IPS-18a (cell line): ENCODE measurements at regions not wholly inside any gene's neighbourhood (a gene's known extent, or its start where the extent isn't known, plus 50 kb on each side); places are given as distances from the start of the nearest gene placed in this dataset.
"Not testable (repeated sequence)": the region's sequence is repeated elsewhere in the genome, so short reads cannot be mapped to it uniquely, and the experiment has no call there.

Experiments
- H3K27ac ChIP-seq: one replicate; pipeline ENCODE4 v1.5.1; 2013; ENCODE audit warnings: low read length
- H3K27me3 ChIP-seq: one replicate; pipeline ENCODE4 v1.6.1; 2013; ENCODE audit warnings: mild to moderate bottlenecking, low read length; ENCODE audit not compliant: control insufficient read depth, insufficient read depth
- H3K36me3 ChIP-seq: one replicate; pipeline ENCODE4 v1.6.1; 2013; ENCODE audit warnings: low read depth, low read length; ENCODE audit not compliant: control insufficient read depth
- H3K4me1 ChIP-seq: one replicate; pipeline ENCODE4 v1.6.1; 2013; ENCODE audit warnings: low read depth, low read length; ENCODE audit not compliant: control insufficient read depth
- H3K4me3 ChIP-seq: one replicate; pipeline ENCODE4 v1.5.1; 2013; ENCODE audit warnings: low read length
- H3K9ac ChIP-seq: one replicate; pipeline ENCODE4 v1.6.1; 2013; ENCODE audit warnings: mild to moderate bottlenecking, low read length, moderate library complexity
- H3K9me3 ChIP-seq: one replicate; pipeline ENCODE4 v1.6.1; 2013; ENCODE audit warnings: low read depth, low read length; ENCODE audit not compliant: control insufficient read depth

DNA sequence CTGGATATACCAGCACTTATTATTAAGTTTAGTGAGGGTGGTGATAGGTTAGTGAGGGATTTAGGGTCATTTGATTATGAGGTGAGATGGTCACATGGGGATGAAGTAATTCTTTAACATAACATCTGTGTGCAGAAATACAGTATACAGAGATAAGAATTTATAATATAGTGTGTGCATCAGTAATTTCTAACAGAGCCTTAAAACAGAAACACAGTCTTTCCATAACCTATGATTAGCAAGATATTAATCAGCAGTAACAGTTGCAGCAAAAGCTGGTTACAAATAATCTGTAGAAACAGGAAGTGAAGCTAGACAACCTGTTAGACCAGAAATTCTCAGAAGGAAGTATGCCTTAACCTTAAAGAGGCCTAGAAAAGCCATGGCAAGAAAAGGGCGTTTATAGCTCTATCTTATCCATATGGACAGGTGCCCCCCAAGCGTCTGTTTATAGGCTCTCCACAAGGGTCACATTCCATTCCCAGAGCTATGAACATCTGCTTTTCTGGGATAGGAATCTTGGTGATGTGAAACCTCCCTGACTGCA lies 112.5 kb upstream of the WSB1 start:
- not testable (repeated sequence) for H3K27me3 ChIP-seq, H3K4me3 ChIP-seq, H3K27ac ChIP-seq, H3K36me3 ChIP-seq, H3K9ac ChIP-seq, H3K4me1 ChIP-seq
- H3K9me3 ChIP-seq = peaks cover 50% of the 10 kb centered on the region

DNA sequence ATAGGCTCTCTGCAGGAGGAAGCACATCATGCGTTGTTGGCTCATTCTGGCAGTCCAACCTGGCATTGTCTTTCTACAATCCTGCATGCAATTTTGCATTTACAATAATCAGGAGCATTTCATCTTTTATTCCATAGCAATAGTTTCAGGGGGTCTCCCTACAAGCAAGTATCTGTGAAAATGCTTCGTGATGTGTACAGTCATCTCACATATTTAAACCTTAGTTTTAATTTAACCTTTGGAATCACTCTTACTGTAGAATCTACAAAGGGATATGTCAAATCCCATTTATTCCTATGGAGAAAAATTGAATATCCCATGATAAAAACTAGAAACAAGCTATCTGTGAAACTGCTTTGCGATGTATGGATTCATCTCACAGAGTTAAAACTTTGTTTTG lies 112.0 kb upstream of the WSB1 start:
- Histone ChIP-seq H3K27ac (no peak overlapping the region), H3K9ac (no peak overlapping the region), H3K4me3 (no peak overlapping the region), H3K36me3 (no peaks in the 10 kb centered on the region), H3K27me3 (no peaks in the 10 kb centered on the region), H3K4me1 (no peaks in the 10 kb centered on the region), H3K9me3 (peaks cover 45% of the 10 kb centered on the region)

DNA sequence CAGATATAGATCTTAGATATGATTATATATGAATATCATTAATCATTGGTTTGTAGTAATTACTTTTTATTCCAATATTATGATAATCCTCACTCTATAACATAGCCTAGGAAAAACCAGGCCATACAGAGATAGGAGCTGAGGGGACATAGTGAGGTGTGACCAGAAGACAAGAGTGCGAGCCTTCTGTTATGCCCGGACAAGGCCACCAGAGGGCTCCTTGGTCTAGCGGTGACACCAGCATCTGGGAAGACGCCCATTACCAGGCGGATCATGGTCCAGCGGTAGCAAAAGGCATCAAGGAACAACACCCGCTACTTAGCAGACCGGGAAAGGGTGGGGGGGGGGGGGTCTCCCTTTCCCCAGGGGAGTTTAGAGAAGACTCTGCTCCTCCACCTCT lies 96.4 kb upstream of the WSB1 start:
- H3K9me3 ChIP-seq = peaks cover 61% of the 10 kb centered on the region
- H3K27ac ChIP-seq, H3K4me3 ChIP-seq, H3K27me3 ChIP-seq, H3K9ac ChIP-seq, H3K4me1 ChIP-seq, H3K36me3 ChIP-seq: not testable (repeated sequence)

DNA sequence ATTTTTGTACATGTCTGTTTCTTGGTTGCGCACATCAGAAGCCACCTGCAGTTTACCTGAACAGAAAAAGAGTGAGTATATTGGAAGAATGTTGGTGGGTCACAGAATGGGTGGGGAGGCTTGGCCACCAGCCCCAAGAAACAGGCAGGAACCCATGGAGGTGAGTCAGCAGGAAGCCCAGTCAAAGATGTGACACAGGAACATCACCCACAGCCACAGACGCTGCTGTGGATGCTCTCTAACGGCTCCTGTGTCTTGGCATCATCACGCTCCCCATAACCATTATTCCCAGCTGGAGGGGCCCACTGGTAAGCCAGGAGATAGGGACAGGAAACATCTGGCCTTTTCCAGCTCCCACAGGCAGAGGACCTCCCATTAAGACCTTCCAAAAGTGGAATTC lies 94.0 kb upstream of the WSB1 start:
- Histone ChIP-seq H3K9ac (no peak overlapping the region), H3K27me3 (no peaks in the 10 kb centered on the region), H3K36me3 (no peaks in the 10 kb centered on the region), H3K9me3 (peaks cover 58% of the 10 kb centered on the region), H3K27ac (no peak overlapping the region), H3K4me1 (no peaks in the 10 kb centered on the region), H3K4me3 (no peak overlapping the region)

DNA sequence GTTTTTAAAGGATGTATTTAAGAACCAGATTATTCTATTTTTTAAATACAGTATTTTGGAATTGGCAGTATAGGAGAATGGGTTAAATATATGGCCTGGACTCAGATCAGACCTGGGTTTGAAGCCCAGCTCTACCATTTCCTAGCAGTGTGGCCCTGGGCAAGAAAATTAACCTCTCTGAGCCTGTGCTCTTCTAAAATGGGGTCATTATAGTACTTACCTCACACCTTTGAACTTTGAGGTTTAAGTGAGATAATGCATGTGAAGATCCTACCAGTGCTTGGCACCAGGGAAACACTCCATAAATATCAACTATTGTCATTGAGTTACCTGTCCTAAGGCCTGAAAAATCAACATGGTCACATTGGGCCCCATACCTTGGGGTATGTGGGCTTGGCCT lies 93.4 kb upstream of the WSB1 start:
- Histone ChIP-seq H3K9me3 (peaks cover 53% of the 10 kb centered on the region), H3K27me3 (no peaks in the 10 kb centered on the region), H3K4me3 (no peak overlapping the region), H3K36me3 (no peaks in the 10 kb centered on the region), H3K4me1 (no peaks in the 10 kb centered on the region), H3K9ac (no peak overlapping the region), H3K27ac (no peak overlapping the region)

DNA sequence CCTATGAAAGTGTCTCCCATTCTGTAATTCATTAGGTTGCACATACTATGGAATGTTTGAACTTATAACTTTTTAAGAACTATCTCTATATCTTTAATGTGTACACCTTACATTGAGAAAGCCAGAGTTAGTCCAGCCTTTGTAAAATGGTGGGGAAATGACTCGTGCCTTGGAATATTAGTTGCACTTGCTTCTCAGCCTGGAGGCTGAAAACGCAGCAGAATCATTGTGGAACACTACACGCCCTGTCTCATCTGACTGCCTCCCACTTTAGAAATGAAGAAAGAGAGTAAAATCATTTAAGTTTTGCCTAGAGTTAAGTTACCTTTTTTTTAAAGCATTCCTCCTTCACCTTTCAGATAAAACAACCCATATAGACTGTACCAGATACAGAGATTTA lies 90.7 kb upstream of the WSB1 start:
- Histone ChIP-seq H3K9ac (no peak overlapping the region), H3K27me3 (no peaks in the 10 kb centered on the region), H3K4me1 (no peaks in the 10 kb centered on the region), H3K4me3 (no peak overlapping the region), H3K36me3 (no peaks in the 10 kb centered on the region), H3K27ac (no peak overlapping the region), H3K9me3 (peaks cover 43% of the 10 kb centered on the region)

DNA sequence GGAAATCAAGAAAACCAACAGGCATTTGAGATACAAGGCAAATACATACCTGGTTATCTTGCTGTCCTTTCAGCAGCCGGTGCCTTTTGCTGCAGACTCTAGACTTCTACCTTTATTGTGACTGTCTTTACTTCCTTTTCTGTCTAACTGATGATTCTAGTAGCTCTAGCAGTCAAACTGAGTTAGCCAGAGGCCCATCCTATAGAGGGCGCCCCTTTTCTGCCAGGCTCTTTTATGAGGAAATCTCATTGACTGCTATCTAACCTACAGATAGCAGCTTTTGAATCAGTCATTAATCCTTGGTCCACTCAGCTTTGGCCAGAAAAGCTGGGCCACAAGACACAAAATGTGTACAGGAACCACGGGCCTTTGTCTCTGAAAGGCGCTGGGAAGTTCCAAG lies 87.5 kb upstream of the WSB1 start:
- no peak overlapping the region for H3K4me3 ChIP-seq
- no peak overlapping the region for H3K27ac ChIP-seq
- no peaks in the 10 kb centered on the region for H3K27me3 ChIP-seq
- peaks cover 22% of the 10 kb centered on the region for H3K9me3 ChIP-seq
- H3K4me1 ChIP-seq = no peaks in the 10 kb centered on the region
- H3K9ac ChIP-seq = no peak overlapping the region
- H3K36me3 ChIP-seq = no peaks in the 10 kb centered on the region

DNA sequence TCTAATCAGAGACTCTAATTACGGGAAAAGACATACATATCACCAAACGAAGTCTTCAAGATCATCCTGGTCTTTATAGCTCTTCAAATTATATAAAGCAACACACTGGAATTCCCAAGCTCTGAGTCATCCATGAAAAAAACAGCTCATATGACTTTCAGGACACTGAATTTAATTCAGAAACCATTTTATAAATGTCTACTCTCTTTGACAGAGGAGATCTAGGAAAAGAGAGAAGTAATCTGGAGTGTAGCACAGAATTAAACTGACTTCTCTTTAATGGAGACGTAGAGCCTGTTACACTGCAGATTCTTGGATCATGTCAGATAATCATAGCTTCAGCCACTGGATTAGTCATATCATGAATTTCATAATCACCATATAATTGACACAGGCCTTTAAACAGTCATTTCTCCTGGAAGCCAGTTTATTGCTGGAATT lies 86.8 kb upstream of the WSB1 start:
- Histone ChIP-seq H3K9me3 (peaks cover 22% of the 10 kb centered on the region), H3K27me3 (no peaks in the 10 kb centered on the region), H3K36me3 (no peaks in the 10 kb centered on the region), H3K9ac (no peak overlapping the region), H3K27ac (no peak overlapping the region), H3K4me1 (no peaks in the 10 kb centered on the region), H3K4me3 (no peak overlapping the region)

DNA sequence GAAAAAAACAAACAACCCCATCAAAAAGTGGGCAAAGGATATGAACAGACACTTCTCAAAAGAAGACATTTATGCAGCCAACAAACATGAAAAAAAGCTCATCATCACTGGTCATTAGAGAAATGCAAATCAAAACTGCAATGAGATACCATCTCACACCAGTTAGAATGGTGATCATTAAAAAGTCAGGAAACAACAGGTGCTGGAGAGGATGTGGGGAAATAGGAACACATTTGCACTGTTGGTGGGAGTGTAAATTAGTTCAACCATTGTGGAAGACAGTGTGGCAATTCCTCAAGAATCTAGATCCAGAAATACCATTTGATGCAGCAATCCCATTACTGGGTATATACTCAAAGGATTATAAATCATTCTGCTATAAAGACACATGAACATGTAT lies 85.5 kb upstream of the WSB1 start:
- not testable (repeated sequence) for H3K9ac ChIP-seq, H3K4me3 ChIP-seq, H3K27ac ChIP-seq, H3K4me1 ChIP-seq, H3K27me3 ChIP-seq, H3K36me3 ChIP-seq
- H3K9me3 ChIP-seq = peaks cover 17% of the 10 kb centered on the region

DNA sequence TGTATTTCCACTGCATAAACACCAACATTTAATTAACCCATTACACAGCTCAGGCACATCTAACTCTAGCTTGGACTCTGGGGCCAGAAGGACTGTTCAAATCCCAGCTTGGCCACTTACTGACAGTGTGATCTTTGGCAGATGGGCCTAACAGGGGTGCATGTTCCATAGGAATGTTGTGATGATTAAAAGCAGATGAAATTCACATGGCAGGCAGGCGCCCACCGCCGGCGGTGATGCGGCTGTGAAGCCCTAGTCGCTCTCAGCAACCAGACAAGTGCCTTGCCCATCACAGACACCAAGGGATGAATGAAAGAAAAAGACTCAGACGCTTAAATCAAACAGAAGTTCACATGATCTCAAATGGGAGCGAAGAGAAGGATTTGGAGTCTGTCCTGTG lies 84.6 kb upstream of the WSB1 start:
- H3K27ac ChIP-seq = no peak overlapping the region
- H3K9me3 ChIP-seq = peaks cover 9% of the 10 kb centered on the region
- H3K4me1 ChIP-seq = no peaks in the 10 kb centered on the region
- no peak overlapping the region for H3K4me3 ChIP-seq
- H3K9ac ChIP-seq = no peak overlapping the region
- no peaks in the 10 kb centered on the region for H3K27me3 ChIP-seq
- no peaks in the 10 kb centered on the region for H3K36me3 ChIP-seq

DNA sequence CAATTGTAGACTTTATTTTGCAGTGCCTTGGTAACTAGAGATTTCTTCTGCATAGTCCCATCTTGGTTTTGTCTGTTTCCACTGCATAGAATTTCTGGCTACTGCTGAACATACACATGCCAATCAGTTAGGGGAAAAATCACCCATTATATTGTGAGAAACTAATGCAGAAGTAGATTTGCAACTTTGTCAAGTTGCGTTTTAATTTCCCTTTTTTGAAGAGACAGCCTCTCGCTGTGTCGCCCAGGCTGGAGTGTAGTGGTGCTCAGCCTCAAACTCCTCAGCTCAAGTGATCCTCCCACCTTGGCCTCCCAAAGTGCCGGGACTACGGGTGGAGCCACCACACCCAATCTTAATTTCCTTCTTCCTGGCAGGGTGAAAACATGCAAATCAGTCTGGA lies 83.1 kb upstream of the WSB1 start:
- H3K27me3 ChIP-seq, H3K4me3 ChIP-seq, H3K4me1 ChIP-seq, H3K36me3 ChIP-seq, H3K27ac ChIP-seq, H3K9ac ChIP-seq: not testable (repeated sequence)
- peaks cover 17% of the 10 kb centered on the region for H3K9me3 ChIP-seq

DNA sequence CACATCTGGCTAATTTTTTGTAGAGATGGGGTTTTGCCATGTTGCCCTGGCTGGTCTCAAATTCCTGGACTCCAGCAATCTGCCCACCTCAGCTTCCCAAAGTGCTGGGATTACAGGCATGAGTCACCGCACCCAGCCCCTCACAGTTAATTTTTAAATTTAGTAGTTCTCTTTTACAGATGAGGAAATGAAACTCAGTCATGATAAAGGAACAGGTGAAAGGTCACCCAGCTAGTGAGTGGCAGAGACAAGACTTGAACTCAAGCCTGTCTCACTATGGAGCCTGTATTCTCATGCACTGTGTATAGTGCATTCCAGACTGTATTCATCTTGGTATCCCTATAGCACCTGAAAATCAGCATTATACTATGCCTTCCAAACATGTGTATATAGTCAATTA lies 77.1 kb upstream of the WSB1 start:
- Histone ChIP-seq H3K4me1 (no peaks in the 10 kb centered on the region), H3K36me3 (no peaks in the 10 kb centered on the region), H3K27ac (no peak overlapping the region), H3K27me3 (no peaks in the 10 kb centered on the region), H3K9ac (no peak overlapping the region), H3K4me3 (no peak overlapping the region), H3K9me3 (peaks cover 37% of the 10 kb centered on the region)
